Medulla oblongata (tissue), 1 donor: ENCODE measurements at regions not wholly inside any gene's neighbourhood (a gene's known extent, or its start where the extent isn't known, plus 50 kb on each side); places are given as distances from the start of the nearest gene placed in this dataset.

ENCODE experiments used
- DNase-seq: peaks from one replicate; pipeline ENCODE4 v3.0.0-alpha.2; 2015; ENCODE audit errors: extremely low spot score

DNA sequence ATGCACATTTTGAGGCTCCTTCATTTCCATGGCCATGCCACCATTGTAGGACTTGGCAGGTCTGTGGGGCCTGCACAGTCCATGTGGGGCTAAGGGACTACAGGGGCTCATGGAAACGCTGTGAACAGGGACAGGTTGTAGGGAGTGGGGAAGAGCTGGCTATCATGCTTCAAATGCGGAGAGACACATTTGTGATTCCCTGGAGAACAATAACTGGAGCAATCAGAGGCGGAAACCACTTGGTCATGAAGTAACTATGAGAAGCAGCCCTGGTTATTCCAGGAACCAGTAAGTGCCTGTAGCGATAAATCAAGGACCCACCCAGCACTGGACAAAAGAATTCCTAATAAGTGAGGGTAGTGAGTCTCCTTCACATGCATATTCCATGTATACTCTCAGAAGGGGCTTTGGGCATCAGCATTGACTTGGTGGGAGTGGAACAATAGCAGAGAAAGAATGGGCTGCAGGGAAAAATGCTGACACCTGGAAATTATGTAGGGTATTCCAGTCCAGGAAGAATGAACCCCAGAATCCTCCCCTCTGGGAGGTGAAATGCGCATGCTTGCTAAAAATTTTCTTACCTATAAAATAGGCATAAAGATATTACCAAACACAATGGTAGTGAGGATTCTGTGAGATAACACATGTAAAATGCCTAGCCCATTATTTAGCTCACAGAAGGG lies 251.4 kb upstream of the ROPN1 start:
- DNase-seq: no peak

DNA sequence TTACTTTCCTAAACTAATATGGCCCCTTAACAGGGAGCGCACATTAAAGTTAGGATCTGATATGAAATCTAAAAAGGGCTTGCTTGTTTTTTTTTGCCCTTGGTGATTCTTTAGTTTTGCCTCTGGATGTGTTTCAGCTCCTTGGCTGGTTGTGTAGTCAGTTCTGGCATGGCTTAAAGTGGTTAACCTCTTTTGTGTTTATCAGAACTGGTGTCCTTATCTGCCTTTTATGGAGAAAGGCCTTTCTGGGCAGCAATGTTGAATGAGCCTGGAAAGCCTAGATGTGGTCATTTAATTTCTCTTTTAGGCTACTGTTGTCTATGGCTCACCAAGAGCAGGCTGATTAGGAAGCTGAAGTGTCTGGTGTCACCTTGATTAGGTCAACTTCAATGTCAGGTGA lies 254.5 kb upstream of the ROPN1 start:
- DNase-seq: no peak

DNA sequence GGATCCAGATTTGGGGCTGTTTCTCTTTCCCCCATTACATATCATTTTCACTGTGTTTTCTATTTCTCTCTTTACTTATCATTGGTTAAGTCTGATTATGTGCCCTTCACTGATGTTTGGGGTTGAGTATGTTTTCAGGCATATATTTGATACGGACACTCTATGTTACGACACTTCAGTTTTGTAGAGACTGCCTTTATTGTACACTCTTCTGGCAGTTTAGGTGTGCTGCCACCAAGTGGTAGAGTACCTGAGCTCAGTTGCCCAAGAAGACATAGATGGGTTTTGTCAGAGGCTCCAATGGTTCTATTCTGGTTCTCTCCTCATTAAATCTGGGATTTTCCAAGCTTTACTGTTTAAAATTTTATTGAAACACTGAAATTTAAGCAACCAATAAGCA lies 255.0 kb upstream of the ROPN1 start:
- DNase-seq: peak; percentile 30

DNA sequence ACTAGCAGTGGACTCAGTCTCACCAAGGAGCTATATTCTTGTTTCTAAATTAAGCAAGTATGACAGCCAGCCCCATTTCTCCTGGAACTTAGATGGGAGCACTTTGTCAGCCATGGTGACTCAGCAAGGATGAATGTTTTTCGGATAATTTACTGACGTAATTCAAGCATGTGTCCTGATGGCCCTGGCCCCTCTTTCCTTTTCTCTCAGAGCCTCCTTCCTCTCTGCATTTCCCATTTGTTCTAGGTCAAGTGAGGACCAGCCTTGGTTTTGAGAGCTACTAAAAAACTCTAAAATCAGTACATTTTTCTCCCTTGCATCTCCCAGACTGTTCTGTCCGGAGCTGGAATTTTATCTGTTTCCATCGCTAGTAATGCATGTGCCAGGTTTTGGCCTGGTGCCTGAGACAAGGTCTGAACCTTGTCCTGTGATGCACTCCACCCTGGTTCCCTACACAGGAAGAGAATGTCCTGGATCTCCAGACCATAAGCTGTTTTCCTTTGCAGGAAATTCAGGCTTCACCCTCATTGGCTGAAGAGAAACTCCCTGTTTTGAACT lies 256.6 kb upstream of the ROPN1 start:
- no peak for DNase-seq

DNA sequence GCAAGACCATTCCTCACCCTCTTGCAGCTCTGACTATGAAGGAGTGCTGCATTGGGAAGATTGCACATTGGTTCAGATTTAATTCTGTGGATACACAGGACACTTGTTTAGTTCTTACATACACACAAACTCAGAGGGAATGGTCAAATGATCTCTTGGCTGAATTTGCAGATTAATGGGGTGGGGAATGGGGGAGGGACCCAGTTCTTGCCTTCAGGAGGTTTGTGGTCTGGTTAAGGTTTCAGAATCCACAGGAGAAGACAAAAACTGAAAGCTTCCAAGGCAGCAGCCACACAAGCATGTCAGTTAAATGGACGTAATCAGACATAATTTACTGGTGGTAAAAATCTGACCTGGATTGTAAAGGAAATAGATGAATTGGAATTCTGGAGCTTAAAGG lies 257.1 kb upstream of the ROPN1 start:
- no peak for DNase-seq

DNA sequence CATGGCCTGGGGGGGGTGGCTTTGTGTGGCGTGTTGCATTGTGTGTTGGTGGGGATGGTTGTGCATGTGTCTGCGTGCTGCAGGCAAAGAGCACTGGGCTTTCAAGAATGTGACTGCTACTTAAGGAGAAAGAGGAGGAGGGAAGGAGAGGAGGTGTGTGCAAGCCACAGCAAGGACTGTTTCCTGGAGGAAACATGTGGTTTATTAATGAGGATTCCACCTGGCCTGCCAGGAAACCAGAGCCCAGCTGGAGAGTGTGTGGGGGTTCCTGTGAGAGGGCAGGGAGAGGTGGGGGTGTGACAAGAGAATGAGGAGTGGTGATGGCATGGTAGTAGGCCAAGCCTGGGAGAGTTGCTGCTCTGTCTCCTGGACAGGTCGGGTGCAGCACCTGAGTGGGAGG lies 258.1 kb upstream of the ROPN1 start:
- no peak for DNase-seq

DNA sequence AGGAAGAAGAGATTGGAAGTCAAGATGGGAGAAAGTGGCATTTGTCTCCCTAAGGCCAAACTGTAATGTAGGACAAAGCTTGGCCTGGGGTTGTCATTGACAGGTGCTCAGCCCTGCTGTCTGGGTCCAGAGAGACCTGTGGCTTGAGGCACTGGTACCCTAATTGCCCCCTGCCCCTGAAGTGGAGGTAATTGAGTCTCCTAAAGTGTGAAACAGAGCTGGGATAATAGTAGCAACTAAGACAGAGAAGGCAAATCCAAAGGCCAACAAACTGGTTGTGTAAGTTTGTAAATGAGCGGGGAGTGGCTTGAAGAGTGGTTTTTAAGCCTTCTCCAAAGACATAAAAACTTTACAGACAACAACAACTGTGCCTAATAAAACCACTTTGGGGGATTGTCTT lies 264.2 kb upstream of the ROPN1 start:
- no peak for DNase-seq

DNA sequence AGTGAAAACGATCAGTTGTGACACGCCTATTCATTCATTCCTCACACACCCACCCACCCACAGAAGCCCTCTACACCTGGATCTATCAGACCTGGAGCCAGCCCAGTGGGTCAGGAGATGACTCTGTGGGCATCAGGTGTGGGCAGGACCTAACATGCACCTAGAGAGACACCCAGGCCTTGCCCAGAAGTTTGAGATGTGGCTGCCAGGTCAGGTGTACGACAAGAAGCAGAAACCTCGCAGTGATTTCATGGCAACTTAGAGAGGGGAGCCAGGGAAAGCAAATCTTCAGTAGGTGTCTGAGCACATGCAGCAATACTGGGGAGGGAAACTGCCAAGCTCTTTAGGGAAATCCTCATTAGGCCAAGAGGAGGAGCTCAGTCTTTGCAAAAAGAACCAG lies 264.7 kb upstream of the ROPN1 start:
- no peak for DNase-seq

DNA sequence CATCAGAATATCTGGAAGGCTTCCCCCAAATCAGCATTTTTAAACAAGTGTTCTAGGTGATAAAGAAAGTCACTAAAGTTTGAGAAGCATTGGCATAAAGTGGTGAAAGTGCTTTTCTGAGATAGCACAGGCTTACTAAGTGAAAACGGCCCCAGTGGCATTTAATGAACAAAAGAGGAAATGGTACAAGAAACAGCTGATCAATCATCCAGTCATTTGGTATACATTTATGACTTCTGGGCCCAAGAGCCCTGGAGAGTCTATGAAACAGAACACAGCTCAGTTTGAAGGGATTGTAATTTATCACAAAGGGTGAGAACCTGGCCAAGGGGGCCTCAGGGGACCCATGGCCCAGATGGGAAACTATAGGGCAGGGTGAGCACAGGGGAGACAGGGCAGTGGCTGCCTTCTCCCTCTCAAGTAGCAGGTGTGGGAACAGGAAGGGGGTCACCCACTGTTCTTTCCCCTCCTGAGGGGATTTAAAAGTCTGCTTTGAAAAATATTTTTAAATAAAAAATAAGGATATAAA lies 265.5 kb upstream of the ROPN1 start:
- no peak for DNase-seq

DNA sequence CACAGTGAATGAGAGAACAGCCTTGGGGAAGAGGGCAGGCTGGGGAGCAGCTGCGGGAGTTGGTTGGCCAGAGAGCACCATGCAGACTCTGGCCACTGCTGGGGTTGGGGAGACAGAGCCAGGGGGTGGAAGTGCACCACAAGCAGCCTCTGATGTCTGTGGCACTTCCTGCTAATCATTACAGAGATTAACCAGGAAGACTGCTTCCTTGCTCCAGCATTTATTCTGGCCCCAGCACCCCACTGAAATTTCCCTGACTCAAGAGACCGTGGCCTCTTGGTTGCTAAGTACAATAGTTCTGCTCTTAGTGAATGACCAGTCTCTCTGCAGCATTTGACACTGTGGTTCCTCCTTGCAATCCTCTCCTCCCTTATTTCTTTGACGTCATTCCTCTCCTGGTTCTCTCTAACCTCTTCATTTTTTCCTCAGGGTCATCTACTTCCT lies 266.2 kb upstream of the ROPN1 start:
- no peak for DNase-seq

DNA sequence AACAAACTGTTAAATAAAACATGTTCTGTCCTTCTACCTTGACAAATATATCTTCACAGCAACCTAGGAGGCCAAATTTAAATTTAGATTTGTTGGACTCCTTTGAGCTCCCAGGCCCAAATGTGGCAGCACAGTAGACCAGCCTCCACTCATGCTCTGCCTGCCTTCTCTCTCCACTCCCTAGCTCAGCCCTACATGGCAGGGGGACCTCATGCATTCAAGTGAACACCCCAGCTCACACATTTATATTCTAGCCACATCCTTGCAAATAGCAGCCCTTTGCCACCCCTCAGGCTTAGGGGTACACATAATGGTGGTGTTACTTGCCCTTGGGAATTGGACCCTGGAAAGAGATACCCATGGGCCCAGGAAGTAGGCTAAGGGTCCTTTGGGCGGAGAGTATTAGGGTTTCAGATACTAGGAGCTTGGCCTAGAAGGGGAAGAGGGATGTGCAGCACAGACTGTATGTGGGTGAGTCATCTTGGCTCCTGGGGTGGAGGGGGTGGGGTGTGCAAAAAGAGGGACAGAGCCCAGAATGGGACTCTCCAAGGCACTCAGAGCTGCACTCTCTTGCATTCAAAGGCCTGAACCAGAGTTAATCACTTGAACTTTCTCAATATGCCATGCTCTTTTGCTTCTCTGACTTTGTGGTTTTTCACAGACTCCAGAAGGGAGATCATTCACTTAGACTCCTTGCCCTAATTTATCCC lies 268.4 kb upstream of the ROPN1 start:
- DNase-seq: peak; percentile 61

DNA sequence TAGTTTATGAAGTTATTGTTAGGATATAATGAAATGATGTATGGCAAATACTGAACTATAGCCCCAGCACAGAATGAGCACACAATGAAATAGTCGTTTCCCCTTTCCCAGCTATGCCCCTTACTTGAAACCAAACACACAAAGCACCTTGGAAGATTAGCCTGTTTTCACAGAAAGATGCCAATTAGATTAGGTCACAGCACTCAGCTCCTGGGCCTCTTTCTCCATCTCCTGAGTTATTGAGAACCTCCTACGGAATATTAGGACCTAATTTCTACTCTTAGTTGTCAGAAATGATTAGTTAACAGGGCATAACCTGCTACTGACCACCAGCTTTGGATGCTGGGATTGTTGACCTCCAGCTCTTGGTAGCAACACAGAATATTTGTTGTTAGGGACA lies 269.4 kb upstream of the ROPN1 start:
- no peak for DNase-seq

DNA sequence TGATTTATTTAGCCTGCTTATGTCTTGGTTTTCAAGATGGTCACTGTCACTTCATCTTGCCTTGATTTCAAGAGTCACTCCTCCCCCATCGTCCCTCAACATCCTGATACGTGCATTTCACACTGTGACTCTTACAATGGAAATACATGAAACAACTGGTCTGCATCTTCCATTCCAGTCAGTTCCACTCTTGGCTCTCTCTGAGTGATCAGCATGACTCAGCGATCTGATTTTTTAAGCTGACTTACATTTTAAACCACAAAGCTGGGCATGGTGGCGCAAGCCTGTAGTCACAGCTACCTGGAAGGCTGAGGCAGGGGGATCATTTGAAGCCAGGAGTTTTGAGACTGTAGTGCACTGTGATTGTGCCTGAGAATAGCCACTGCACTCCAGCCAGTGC lies 271.2 kb upstream of the ROPN1 start:
- DNase-seq: peak; percentile 32

DNA sequence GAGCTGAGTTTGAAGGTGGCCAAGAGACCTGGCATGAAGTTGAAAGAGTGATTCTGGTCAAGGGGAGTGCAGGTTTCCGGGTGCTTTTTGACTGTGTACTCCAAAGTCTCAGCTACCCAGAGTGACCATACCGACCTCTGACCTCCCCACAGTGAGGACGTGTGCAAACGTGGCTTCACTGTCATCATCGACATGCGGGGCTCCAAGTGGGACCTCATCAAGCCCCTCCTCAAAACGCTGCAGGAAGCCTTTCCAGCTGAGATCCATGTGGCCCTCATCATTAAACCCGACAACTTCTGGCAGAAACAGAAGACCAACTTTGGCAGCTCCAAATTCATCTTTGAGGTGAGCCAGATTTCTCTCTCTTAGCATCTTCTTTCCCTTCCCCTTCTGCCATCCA lies 272.4 kb upstream of the ROPN1 start:
- no peak for DNase-seq

DNA sequence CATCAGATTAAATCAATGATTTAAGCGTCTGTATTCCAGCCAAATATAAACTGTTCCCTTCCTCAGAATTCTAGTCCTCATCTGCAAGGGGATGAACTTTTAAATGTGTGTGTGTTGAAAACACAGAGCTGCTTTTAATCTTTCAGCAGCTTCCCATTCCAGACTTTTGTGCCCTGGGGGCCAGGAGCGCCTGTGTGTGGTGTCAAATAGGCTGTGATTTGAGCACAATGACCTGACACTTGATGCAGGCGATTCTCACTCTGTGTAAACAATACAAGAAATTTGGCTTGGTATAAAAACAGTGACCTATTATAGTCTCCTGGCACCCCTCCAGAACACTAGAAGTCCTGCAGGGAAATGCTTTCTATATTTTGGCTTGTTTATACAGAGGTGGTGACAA lies 274.6 kb upstream of the ROPN1 start:
- no peak for DNase-seq

DNA sequence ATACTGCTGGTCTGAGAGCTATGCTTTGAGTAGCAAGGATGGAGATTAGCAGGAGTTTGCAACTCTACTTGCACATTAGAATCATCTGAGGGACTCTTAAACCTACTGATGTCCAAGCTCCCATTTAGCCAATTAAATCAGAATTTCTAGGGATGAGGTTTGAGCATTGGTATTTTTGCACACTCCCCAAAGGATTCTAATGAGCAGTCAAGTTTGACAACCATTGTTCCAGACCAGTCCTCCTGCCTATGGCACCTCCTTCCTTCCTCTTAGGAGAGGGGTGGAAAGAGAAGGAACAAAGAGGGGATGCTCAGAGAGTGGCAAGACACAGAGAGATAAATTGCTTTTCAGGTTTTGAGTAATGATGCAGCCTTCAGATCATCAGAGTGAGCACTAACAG lies 275.5 kb upstream of the ROPN1 start:
- no peak for DNase-seq

DNA sequence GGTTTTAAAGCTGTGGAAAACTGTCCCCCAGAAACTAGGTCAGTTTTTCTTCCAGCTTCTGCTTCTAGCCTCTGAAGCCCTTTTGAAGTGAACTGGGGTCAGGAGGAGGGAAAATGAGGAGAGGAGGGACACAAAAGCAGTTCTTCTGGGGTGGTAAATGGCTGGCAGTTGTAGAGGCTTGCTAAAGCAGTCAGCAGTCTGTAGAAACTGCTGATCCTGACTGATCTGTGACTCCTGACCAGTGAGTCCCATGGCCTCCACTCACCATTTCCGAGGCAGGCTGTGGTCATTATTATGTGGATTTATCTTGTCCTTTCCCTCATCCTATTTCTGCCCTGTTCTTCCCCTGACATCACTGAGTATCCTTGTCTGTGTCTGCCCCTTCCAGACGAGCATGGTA lies 276.4 kb upstream of the ROPN1 start:
- no peak for DNase-seq

DNA sequence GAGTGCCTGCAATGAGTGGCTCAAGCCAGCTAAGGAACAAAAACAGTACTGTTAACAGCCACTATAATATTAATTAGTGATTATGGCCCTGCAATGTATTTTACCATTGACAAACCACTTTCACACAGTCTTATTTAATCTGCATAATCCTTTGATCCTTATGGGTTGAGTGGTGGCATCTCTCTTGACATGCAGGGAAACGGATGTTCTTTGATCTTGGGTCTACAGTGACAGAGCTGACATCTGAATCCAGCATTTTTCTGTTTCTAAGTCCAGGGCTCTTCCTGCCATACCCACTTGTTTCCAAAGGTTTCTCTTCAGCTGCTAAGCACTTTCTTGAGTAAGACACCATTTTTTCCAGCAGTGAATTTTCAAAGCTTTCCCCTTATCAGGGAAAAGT lies 277.7 kb upstream of the ROPN1 start:
- DNase-seq: no peak

DNA sequence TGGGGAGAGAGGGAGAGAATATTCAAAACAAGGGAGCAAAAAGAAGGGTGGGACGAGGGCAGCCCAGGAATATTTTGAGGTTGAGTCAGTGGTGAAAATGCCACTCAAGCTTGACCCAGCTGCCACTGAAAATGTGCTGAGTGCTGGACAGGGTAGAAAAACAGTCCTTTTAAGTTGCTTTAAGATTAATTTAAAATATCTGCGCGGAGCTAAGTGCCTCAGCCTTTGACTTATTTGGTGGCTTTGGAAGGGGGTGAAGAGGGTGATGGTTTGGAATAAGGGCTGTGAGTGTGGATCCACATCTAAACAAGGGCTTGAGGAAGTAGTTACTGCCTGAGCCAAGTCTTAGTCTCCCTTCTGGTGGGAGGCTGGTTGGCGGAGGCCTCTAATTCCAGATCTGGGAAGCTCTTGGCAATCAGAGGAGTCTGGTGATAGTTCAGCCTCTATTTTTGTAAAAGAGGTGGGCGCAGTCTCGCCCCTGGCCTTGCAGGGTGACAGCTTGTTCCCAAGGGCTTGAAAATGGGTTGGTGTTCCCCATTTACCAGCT lies 280.8 kb upstream of the ROPN1 start:
- no peak for DNase-seq

DNA sequence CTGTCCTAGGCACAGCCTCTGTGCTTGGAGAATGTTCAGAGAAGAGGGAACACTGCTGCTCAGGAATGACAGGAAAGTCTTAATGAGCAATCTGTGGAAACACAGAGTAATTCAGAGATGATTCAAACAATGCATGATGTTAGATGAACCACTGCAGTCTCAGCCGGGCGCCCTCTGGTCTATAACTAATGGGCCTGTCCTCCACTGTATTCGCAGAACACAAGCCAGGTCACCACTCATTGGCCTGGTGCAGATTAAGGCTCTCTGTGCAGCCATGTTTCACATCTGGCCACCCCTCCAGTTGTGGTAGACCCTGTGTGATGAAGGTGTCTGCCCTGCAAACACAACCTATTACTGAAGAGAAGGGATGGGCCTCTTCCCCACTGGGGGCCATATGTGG lies 281.7 kb upstream of the ROPN1 start:
- DNase-seq: no peak

DNA sequence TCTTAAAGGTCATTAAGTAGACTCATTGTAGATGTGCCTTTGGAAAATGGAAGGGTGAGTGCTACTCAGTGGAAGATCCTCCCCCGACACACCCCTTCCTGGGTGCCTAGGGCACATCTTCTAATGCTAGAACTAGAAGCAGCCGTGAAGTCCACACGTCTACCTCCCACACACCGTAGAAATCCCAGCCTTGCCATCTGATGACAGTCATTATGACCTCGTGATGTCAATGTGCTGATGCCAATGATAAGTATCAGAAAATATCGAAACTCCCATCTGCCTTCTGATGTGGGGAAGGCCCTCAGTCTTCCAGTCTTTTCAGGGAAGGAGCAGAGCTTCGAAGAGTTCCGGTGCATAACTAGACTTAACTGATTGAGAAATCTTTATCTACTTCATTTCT lies 282.1 kb upstream of the ROPN1 start:
- DNase-seq: no peak

DNA sequence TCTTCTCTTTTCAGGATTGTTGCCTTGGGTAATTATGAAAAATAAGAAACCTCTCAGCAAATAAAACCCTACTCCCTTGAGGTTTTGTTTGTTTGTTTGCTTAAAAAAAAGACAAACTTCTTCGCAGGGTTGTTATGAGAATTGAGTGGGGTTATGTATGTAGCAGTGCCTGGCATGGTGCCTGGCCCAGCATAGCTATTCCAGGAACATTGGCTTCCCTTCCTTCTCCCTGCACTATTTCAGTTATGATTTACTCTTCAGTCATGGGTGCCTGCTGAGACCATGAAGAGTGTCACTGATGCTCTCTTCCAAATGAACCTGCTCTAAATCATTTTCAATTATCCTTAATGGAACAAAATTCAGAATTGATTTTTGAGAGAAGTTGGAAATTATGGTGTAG lies 283.5 kb upstream of the ROPN1 start:
- no peak for DNase-seq

DNA sequence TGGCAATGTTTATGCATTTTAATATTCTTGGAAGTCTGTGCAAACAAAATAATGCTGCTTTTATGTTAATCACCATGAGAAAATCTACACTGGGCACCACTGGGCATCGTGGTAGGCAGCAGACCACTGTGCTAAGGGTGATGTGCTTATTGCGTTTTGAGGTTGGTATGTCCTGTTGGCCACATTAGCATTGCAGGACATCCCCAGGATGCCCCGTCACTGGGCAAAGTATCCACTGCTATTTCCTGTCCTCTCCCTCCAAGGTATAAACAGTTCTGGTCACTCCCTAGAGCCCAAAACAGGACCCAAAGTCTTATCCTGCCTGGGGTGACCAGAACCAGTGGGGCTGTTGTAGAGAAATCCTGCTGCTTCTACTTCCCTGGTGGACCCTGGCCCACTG lies 284.2 kb upstream of the ROPN1 start:
- DNase-seq: no peak
